HEK293 (cell line): ENCODE measurements at regions not wholly inside any gene's neighbourhood (a gene's known extent, or its start where the extent isn't known, plus 50 kb on each side); places are given as distances from the start of the nearest gene placed in this dataset.

ENCODE experiments used
- CTCF ChIA-PET: fragments of 350-600 bp; formaldehyde crosslinking; extraction: SDS; loops from one replicate; lab custom pipeline; 2021; ENCODE audit warnings: antibody characterized with exemption; lab: Yijun Ruan, JAX
- POLR2A ChIA-PET: fragments of 300-600 bp; formaldehyde crosslinking; extraction: SDS; loops from one replicate; lab custom pipeline; 2020; ENCODE audit warnings: antibody characterized with exemption, inconsistent platforms; lab: Yijun Ruan, JAX
- H3K27ac ChIP-seq: fragments of 200-500 bp; sonication (Bioruptor generic); 2 replicates; pipeline ENCODE4 v1.5.1; 2014; ENCODE audit warnings: low read depth, low read length, control low read depth, inconsistent platforms; ENCODE audit errors: extremely low read depth
- H3K36me3 ChIP-seq, 2 experiments: fragments of 200-500 bp in 1 of 2; sonication (Bioruptor generic) in 1 of 2; 1 replicate in 1 of 2; 2 replicates in 1 of 2; pipeline ENCODE4 v1.5.1; 2014 to 2017; ENCODE audit warnings: inconsistent platforms in 2 of 2, low read length in 2 of 2; ENCODE audit not compliant: control insufficient read depth in 2 of 2, insufficient read depth in 1 of 2
- H3K4me1 ChIP-seq: fragments of 200-500 bp; sonication (Bioruptor generic); 2 replicates; pipeline ENCODE4 v1.5.1; 2014; ENCODE audit warnings: mild to moderate bottlenecking, low read length, inconsistent platforms; ENCODE audit not compliant: control insufficient read depth, insufficient read depth
- H3K4me3 ChIP-seq: 2 replicates; pipeline ENCODE4 v1.5.1; 2011; ENCODE audit warnings: low read depth, mild to moderate bottlenecking, control low read depth, low read length, moderate library complexity
- H3K9me3 ChIP-seq: fragments of 200-500 bp; sonication (Bioruptor generic); 2 replicates; pipeline ENCODE4 v1.5.1; 2014; ENCODE audit warnings: low read depth, low read length, inconsistent platforms; ENCODE audit not compliant: control insufficient read depth, insufficient read depth
- FEZF1 ChIP-seq: fragments of 450-650 bp; formaldehyde crosslinking; IDR thresholded peaks from 2 replicates; pipeline ENCODE4 v1.5.1; 2016; ENCODE audit warnings: missing biosample characterization, missing genetic modification characterization
- GLI4 ChIP-seq: fragments of 450-650 bp; formaldehyde crosslinking; IDR thresholded peaks from 2 replicates; pipeline ENCODE4 v1.5.1; 2016; ENCODE audit warnings: missing biosample characterization, missing genetic modification characterization
- KLF10 ChIP-seq: fragments of 450-650 bp; IDR thresholded peaks from 2 replicates; pipeline ENCODE4 v1.5.1; 2018; ENCODE audit warnings: missing biosample characterization, mild to moderate bottlenecking, missing genetic modification characterization
- KLF7 ChIP-seq: fragments of 450-650 bp; formaldehyde crosslinking; IDR thresholded peaks from 2 replicates; pipeline ENCODE4 v1.5.1; 2016; ENCODE audit warnings: missing biosample characterization, missing genetic modification characterization, borderline replicate concordance
- REPIN1 ChIP-seq: fragments of 450-650 bp; formaldehyde crosslinking; IDR thresholded peaks from 2 replicates; pipeline ENCODE4 v1.5.1; 2017; ENCODE audit warnings: missing biosample characterization, missing genetic modification characterization, low read depth
- SP3 ChIP-seq: fragments of 450-650 bp; formaldehyde crosslinking; IDR thresholded peaks from 2 replicates; pipeline ENCODE4 v1.5.1; 2016; ENCODE audit warnings: missing biosample characterization, missing genetic modification characterization
- TRIM28 ChIP-seq: IDR thresholded peaks from 2 replicates; pipeline ENCODE4 v1.6.1; 2011; ENCODE audit warnings: low read length, control low read depth, borderline replicate concordance
- ZBTB8A ChIP-seq: fragments of 450-650 bp; formaldehyde crosslinking; IDR thresholded peaks from 2 replicates; pipeline ENCODE4 v1.5.1; 2016; ENCODE audit warnings: missing biosample characterization, missing genetic modification characterization
- ZFHX2 ChIP-seq: fragments of 450-650 bp; formaldehyde crosslinking; conservative IDR thresholded peaks from 2 replicates; pipeline ENCODE4 v1.5.1; 2016; ENCODE audit warnings: missing biosample characterization, missing genetic modification characterization
- ZFP37 ChIP-seq: fragments of 450-650 bp; formaldehyde crosslinking; IDR thresholded peaks from 2 replicates; pipeline ENCODE4 v1.5.1; 2016; ENCODE audit warnings: missing biosample characterization, missing genetic modification characterization
- ZIC2 ChIP-seq: fragments of 450-650 bp; formaldehyde crosslinking; IDR thresholded peaks from 2 replicates; pipeline ENCODE4 v1.5.1; 2016; ENCODE audit warnings: missing biosample characterization, missing genetic modification characterization
- ZNF10 ChIP-seq: fragments of 450-650 bp; formaldehyde crosslinking; IDR thresholded peaks from 2 replicates; pipeline ENCODE4 v1.5.1; 2017; ENCODE audit warnings: missing biosample characterization, missing genetic modification characterization
- ZNF16 ChIP-seq: fragments of 450-650 bp; formaldehyde crosslinking; IDR thresholded peaks from 2 replicates; pipeline ENCODE4 v1.5.1; 2016; ENCODE audit warnings: low read depth, missing biosample characterization, missing genetic modification characterization
- ZNF175 ChIP-seq: fragments of 450-650 bp; formaldehyde crosslinking; IDR thresholded peaks from 2 replicates; pipeline ENCODE4 v1.5.1; 2016; ENCODE audit warnings: missing biosample characterization, missing genetic modification characterization
- ZNF211 ChIP-seq: fragments of 450-650 bp; formaldehyde crosslinking; IDR thresholded peaks from 2 replicates; pipeline ENCODE4 v1.5.1; 2016; ENCODE audit warnings: low read depth, missing biosample characterization, missing genetic modification characterization
- ZNF214 ChIP-seq: fragments of 450-650 bp; formaldehyde crosslinking; IDR thresholded peaks from 2 replicates; pipeline ENCODE4 v1.5.1; 2017; ENCODE audit warnings: missing biosample characterization, mild to moderate bottlenecking, missing genetic modification characterization, borderline replicate concordance
- ZNF248 ChIP-seq: fragments of 450-650 bp; formaldehyde crosslinking; IDR thresholded peaks from 2 replicates; pipeline ENCODE4 v1.5.1; 2017; ENCODE audit warnings: missing biosample characterization, missing genetic modification characterization
- ZNF354C ChIP-seq: fragments of 450-650 bp; formaldehyde crosslinking; IDR thresholded peaks from 2 replicates; pipeline ENCODE4 v1.5.1; 2016; ENCODE audit warnings: missing biosample characterization, missing genetic modification characterization, low read depth, borderline replicate concordance
- ZNF362 ChIP-seq: fragments of 450-650 bp; formaldehyde crosslinking; IDR thresholded peaks from 2 replicates; pipeline ENCODE4 v1.5.1; 2016; ENCODE audit warnings: missing biosample characterization, missing genetic modification characterization
- ZNF416 ChIP-seq: fragments of 450-650 bp; formaldehyde crosslinking; IDR thresholded peaks from 2 replicates; pipeline ENCODE4 v1.5.1; 2016; ENCODE audit warnings: missing biosample characterization, missing genetic modification characterization
- ZNF555 ChIP-seq: fragments of 450-650 bp; formaldehyde crosslinking; conservative IDR thresholded peaks from 2 replicates; pipeline ENCODE4 v1.5.1; 2017; ENCODE audit warnings: missing biosample characterization, mild to moderate bottlenecking, missing genetic modification characterization, inconsistent platforms
- ZNF558 ChIP-seq: fragments of 450-650 bp; formaldehyde crosslinking; IDR thresholded peaks from 2 replicates; pipeline ENCODE4 v1.5.1; 2016; ENCODE audit warnings: missing biosample characterization, missing genetic modification characterization
- ZNF639 ChIP-seq: fragments of 450-650 bp; formaldehyde crosslinking; IDR thresholded peaks from 2 replicates; pipeline ENCODE4 v1.5.1; 2016; ENCODE audit warnings: missing biosample characterization, missing genetic modification characterization
- ZNF785 ChIP-seq: fragments of 450-650 bp; formaldehyde crosslinking; IDR thresholded peaks from 2 replicates; pipeline ENCODE4 v1.5.1; 2016; ENCODE audit warnings: missing biosample characterization, missing genetic modification characterization
- ZNF837 ChIP-seq: fragments of 450-650 bp; formaldehyde crosslinking; IDR thresholded peaks from 2 replicates; pipeline ENCODE4 v1.5.1; 2016; ENCODE audit warnings: missing biosample characterization, missing genetic modification characterization
- TF ChIP-seq, protein P1 (sequence below): fragments of 450-650 bp; formaldehyde crosslinking; IDR thresholded peaks from 2 replicates; pipeline ENCODE4 v1.5.1; 2016; ENCODE audit warnings: missing biosample characterization, missing genetic modification characterization

- Histone ChIP-seq H3K27ac (no peak overlapping the region), H3K9me3 (no peaks in the 10 kb centered on the region), H3K4me1 (no peaks in the 10 kb centered on the region), H3K4me3 (no peak overlapping the region), H3K36me3 (no peaks in the 10 kb centered on the region)
- CTCF ChIA-PET, result interaction anchor here (0.7 kb wide), 1 partner anchor 113 kb away, joined by 5 read pairs; no protein-coding TSS in a partner anchor
- TF ChIP-seq ZIC2 (no peak), KLF7 (tag by site-specific recombination) (no peak), FEZF1 (no peak), GLI4 (tag by site-specific recombination) (no peak), ZNF248 (tag by site-specific recombination) (no peak), ZNF558 (tag by site-specific recombination) (no peak), ZNF837 (no peak), ZNF214 (tag by site-specific recombination) (no peak), ZFHX2 (no peak), ZFP37 (tag by site-specific recombination) (no peak), ZNF16 (no peak), ZBTB8A (tag by site-specific recombination) (no peak), ZNF354C (no peak), ZNF175 (tag by site-specific recombination) (no peak), ZNF362 (tag by site-specific recombination) (no peak), REPIN1 (tag by site-specific recombination) (no peak)
- TF ChIP-seq, protein P1, sequence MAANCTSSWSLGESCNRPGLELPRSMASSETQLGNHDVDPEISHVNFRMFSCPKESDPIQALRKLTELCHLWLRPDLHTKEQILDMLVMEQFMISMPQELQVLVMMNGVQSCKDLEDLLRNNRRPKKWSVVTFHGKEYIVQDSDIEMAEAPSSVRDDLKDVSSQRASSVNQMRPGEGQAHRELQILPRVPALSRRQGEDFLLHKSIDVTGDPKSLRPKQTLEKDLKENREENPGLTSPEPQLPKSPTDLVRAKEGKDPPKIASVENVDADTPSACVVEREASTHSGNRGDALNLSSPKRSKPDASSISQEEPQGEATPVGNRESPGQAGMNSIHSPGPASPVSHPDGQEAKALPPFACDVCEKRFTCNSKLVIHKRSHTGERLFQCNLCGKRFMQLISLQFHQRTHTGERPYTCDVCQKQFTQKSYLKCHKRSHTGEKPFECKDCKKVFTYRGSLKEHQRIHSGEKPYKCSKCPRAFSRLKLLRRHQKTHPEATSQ (tag by site-specific recombination), result no peak
- POLR2A ChIA-PET, result no interaction called here
Observed at GRCh38 chr2:142678164-142678563, 199.3 kb upstream of the KYNU start.

GRCh38 chr2:142675398-142675797 lies 202.1 kb upstream of the KYNU start:
- no peak for TF ChIP-seq TRIM28
- no peak for TF ChIP-seq ZNF10
- no peak for TF ChIP-seq KLF10 (tag by site-specific recombination)
- no peak for TF ChIP-seq ZNF785
- no peak for TF ChIP-seq SP3 (tag by site-specific recombination)
- TF ChIP-seq ZNF639 (tag by site-specific recombination), result no peak
- TF ChIP-seq ZNF248 (tag by site-specific recombination), result no peak
- TF ChIP-seq ZNF555 (tag by site-specific recombination), result no peak
- no peak for TF ChIP-seq ZNF416 (tag by site-specific recombination)
- TF ChIP-seq ZNF211 (tag by site-specific recombination), result no peak
- TF ChIP-seq, all 188 proteins: peak for 0
- no peak overlapping the region for H3K4me3 ChIP-seq
- no peaks in the 10 kb centered on the region for H3K36me3 ChIP-seq
- no peaks in the 10 kb centered on the region for H3K4me1 ChIP-seq
- POLR2A ChIA-PET, result no interaction called here
- H3K9me3 ChIP-seq, result no peaks in the 10 kb centered on the region
- CTCF ChIA-PET, result interaction anchor here (0.6 kb wide), 1 partner anchor 315 kb away, joined by 3 read pairs; no protein-coding TSS in a partner anchor
- no peak overlapping the region for H3K27ac ChIP-seq
